22Rv1 (cell line): ENCODE measurements at regions not wholly inside any gene's neighbourhood (a gene's known extent, or its start where the extent isn't known, plus 50 kb on each side); places are given as distances from the start of the nearest gene placed in this dataset.

ENCODE experiments used
- CTCF ChIP-seq: fragments of 450-650 bp; IDR thresholded peaks from 2 replicates; pipeline ENCODE4 v1.5.1; 2017; ENCODE audit warnings: mild to moderate bottlenecking
- ZFX ChIP-seq: fragments of 450-650 bp; IDR thresholded peaks from 2 replicates; pipeline ENCODE4 v1.6.1; 2017; ENCODE audit warnings: antibody characterized with exemption, borderline replicate concordance

GRCh38 chr18:27824841-27825681 lies 351.9 kb downstream of the CDH2 start:
- no peak for TF ChIP-seq CTCF
- TF ChIP-seq ZFX, result no peak
